A549 (cell line): ENCODE measurements at regions not wholly inside any gene's neighbourhood (a gene's known extent, or its start where the extent isn't known, plus 50 kb on each side); places are given as distances from the start of the nearest gene placed in this dataset.

Source experiments
- ATAC-seq, 2 experiments: fragments of 200-7000 bp in 1 of 2; fragments of >200 bp in 1 of 2; cut with Nextera tagmentation in 1 of 2; cut with Tn5 transposase in 1 of 2; 3 replicates each; pipeline versions ENCODE4 v1.8.0 to v1.9.1; 2018 to 2020; ENCODE audit warnings: mild to moderate bottlenecking in 1 of 2, moderate library complexity in 1 of 2
- CTCF ChIA-PET: fragments of 300-600 bp; sonication (Branson Sonifier 250); formaldehyde crosslinking; extraction: SDS; loops from one replicate; lab custom pipeline; 2021; ENCODE audit warnings: antibody characterized with exemption, inconsistent platforms; lab: Yijun Ruan, JAX
- POLR2A ChIA-PET: fragments of 350-600 bp; formaldehyde crosslinking; extraction: SDS; loops from one replicate; lab custom pipeline; 2021; ENCODE audit warnings: antibody characterized with exemption, inconsistent platforms; lab: Yijun Ruan, JAX
- DNase-seq, 2 experiments: peaks; one replicate each; pipeline versions ENCODE4 v3.0.0 to v3.0.0-alpha.2; 2011 to 2016; ENCODE audit warnings: low read depth in 1 of 2, low spot score in 1 of 2
- FAIRE-seq: peaks from 2 replicates; lab custom pipeline; 2011; peaks lifted over from hg19 to GRCh38; lab: Jason Lieb, UNC
- H3K27ac ChIP-seq, 2 experiments: fragments of >200 bp; sonication (Bioruptor Twin); formaldehyde crosslinking; 3 replicates each; pipeline ENCODE4 v1.5.1; 2016 to 2017
- H3K4me1 ChIP-seq: fragments of >200 bp; sonication (Bioruptor Twin); formaldehyde crosslinking; 3 replicates; pipeline ENCODE4 v1.6.1; 2016
- H3K4me2 ChIP-seq: fragments of >200 bp; sonication (Bioruptor Twin); formaldehyde crosslinking; 3 replicates; pipeline ENCODE4 v1.6.1; 2016
- H3K4me3 ChIP-seq: fragments of >200 bp; sonication (Bioruptor Twin); formaldehyde crosslinking; 3 replicates; pipeline ENCODE4 v1.5.1; 2016
- H3K9me3 ChIP-seq: fragments of >200 bp; sonication (Bioruptor Twin); formaldehyde crosslinking; 3 replicates; pipeline ENCODE4 v1.6.1; 2016
- BCL3 ChIP-seq: fragments of >200 bp; sonication (Bioruptor Twin); formaldehyde crosslinking; IDR thresholded peaks from 3 replicates; pipeline ENCODE4 v1.6.1; 2016
- BHLHE40 ChIP-seq: IDR thresholded peaks from 2 replicates; pipeline ENCODE4 v1.6.1; 2012; ENCODE audit warnings: low read depth, low read length, inconsistent platforms
- CHD4 ChIP-seq: fragments of 200-600 bp; sonication (generic); IDR thresholded peaks from 2 replicates; pipeline ENCODE4 v1.6.1; 2016; ENCODE audit warnings: antibody characterized with exemption, mild to moderate bottlenecking, borderline replicate concordance
- EHMT2 ChIP-seq: fragments of 200-600 bp; sonication (generic); IDR thresholded peaks from 2 replicates; pipeline ENCODE4 v1.6.1; 2016; ENCODE audit warnings: antibody characterized with exemption, low read depth, mild to moderate bottlenecking, moderate library complexity
- FOXS1 ChIP-seq: fragments of 250-450 bp; sonication (Bioruptor Pico); IDR thresholded peaks from 2 replicates; pipeline ENCODE4 v1.5.0; 2020; ENCODE audit warnings: mild to moderate bottlenecking, moderate library complexity
- HMGXB4 ChIP-seq: fragments of 250-450 bp; sonication (Bioruptor Pico); IDR thresholded peaks from 2 replicates; pipeline ENCODE4 v1.5.0; 2021; ENCODE audit warnings: mild to moderate bottlenecking, moderate library complexity, borderline replicate concordance
- HOXA7 ChIP-seq: fragments of 250-450 bp; sonication (Bioruptor Pico); IDR thresholded peaks from 2 replicates; pipeline ENCODE4 v1.5.0; 2020; ENCODE audit warnings: mild to moderate bottlenecking, moderate library complexity
- HOXB13 ChIP-seq: fragments of 250-450 bp; sonication (Bioruptor Pico); IDR thresholded peaks from 2 replicates; pipeline ENCODE4 v1.5.0; 2020; ENCODE audit warnings: low read depth, mild to moderate bottlenecking, moderate library complexity
- KDM5A ChIP-seq: fragments of 200-600 bp; sonication (generic); IDR thresholded peaks from 2 replicates; pipeline ENCODE4 v1.6.1; 2016; ENCODE audit warnings: antibody characterized with exemption, mild to moderate bottlenecking
- MYC ChIP-seq: IDR thresholded peaks from 2 replicates; pipeline ENCODE4 v1.6.1; 2012; ENCODE audit warnings: mild to moderate bottlenecking, inconsistent platforms, low read length, improper control_type of control experiment, borderline replicate concordance
- NFE2L2 ChIP-seq: fragments of 150-350 bp; conservative IDR thresholded peaks from 2 replicates; pipeline ENCODE4 v1.6.1; 2014; ENCODE audit warnings: low read length
- NPAS2 ChIP-seq: fragments of 250-450 bp; sonication (Bioruptor Pico); IDR thresholded peaks from 2 replicates; pipeline ENCODE4 v1.8.0; 2022; ENCODE audit warnings: mild to moderate bottlenecking, moderate library complexity, borderline replicate concordance
- PHF8 ChIP-seq: fragments of 200-600 bp; sonication (generic); IDR thresholded peaks from 2 replicates; pipeline ENCODE4 v1.6.1; 2016; ENCODE audit warnings: low read depth, mild to moderate bottlenecking, antibody characterized with exemption, moderate library complexity, borderline replicate concordance
- POLR2A ChIP-seq: IDR thresholded peaks from 2 replicates; pipeline ENCODE4 v1.6.1; 2012; ENCODE audit warnings: mild to moderate bottlenecking, low read length
- POLR2AphosphoS2 ChIP-seq: conservative IDR thresholded peaks from 2 replicates; pipeline ENCODE4 v1.6.1; 2012; ENCODE audit warnings: low read length, improper control_type of control experiment, inconsistent platforms
- REST ChIP-seq: fragments of 200-600 bp; sonication (generic); IDR thresholded peaks from 2 replicates; pipeline ENCODE4 v1.6.1; 2016; ENCODE audit warnings: antibody characterized with exemption, mild to moderate bottlenecking, moderate library complexity
- RFX5 ChIP-seq: fragments of 450-650 bp; IDR thresholded peaks from 2 replicates; pipeline ENCODE4 v1.7.1; 2014; ENCODE audit warnings: antibody characterized with exemption, mild to moderate bottlenecking, moderate library complexity
- RNF2 ChIP-seq: fragments of 200-600 bp; sonication (generic); IDR thresholded peaks from 2 replicates; pipeline ENCODE4 v1.6.1; 2016; ENCODE audit warnings: low read depth, mild to moderate bottlenecking, antibody characterized with exemption, moderate library complexity, borderline replicate concordance
- SREBF2 ChIP-seq: fragments of 450-650 bp; IDR thresholded peaks from 2 replicates; pipeline ENCODE4 v1.6.1; 2014; ENCODE audit warnings: mild to moderate bottlenecking, moderate library complexity
- TFCP2L1 ChIP-seq: fragments of 250-450 bp; sonication (Bioruptor Pico); IDR thresholded peaks from 2 replicates; pipeline ENCODE4 v1.5.0; 2021; ENCODE audit warnings: mild to moderate bottlenecking
- TP53 ChIP-seq: fragments of 250-450 bp; sonication (Bioruptor Pico); IDR thresholded peaks from 2 replicates; pipeline ENCODE4 v1.5.0; 2021; ENCODE audit warnings: mild to moderate bottlenecking, moderate library complexity
- ZFP36 ChIP-seq: fragments of 450-650 bp; IDR thresholded peaks from 2 replicates; pipeline ENCODE4 v1.6.1; 2014; ENCODE audit warnings: borderline replicate concordance; ENCODE audit not compliant: partially characterized antibody
- ZNF302 ChIP-seq: fragments of 250-450 bp; sonication (Bioruptor Pico); IDR thresholded peaks from 2 replicates; pipeline ENCODE4 v1.9.0; 2021; ENCODE audit warnings: inconsistent platforms, mild to moderate bottlenecking, moderate library complexity
- ZSCAN20 ChIP-seq: fragments of 250-450 bp; sonication (Bioruptor Pico); IDR thresholded peaks from 2 replicates; pipeline ENCODE4 v1.8.0; 2022; ENCODE audit warnings: mild to moderate bottlenecking, moderate library complexity
- WGBS: methylation state at CpG from one replicate; pipeline ENCODE4 v1.1.6; 2017; ENCODE audit errors: missing lambda C conversion rate; 5-methylcytosine and 5-hydroxymethylcytosine counted together

- TF ChIP-seq NPAS2 (CRISPR knock-in tag) (no peak), HOXA7 (CRISPR knock-in tag) (no peak), EHMT2 (no peak)
Observed at GRCh38 chr6:165831812-165832510, 168.9 kb upstream of the PDE10A start (continued).

- no peak overlapping the region for H3K4me2 ChIP-seq
- POLR2A ChIA-PET: no interaction called here
- TF ChIP-seq SREBF2: no peak
- no peak for TF ChIP-seq RNF2
- CTCF ChIA-PET: no interaction called here
- ATAC-seq (no peak), FAIRE-seq (no peak), DNase-seq (no peak)
- H3K4me3 ChIP-seq: no peak overlapping the region
- H3K27ac ChIP-seq: no peak overlapping the region
- WGBS: 87% methylated on average over 5 of the region's 5 CpGs
- no peaks in the 10 kb centered on the region for H3K9me3 ChIP-seq
- peaks cover 29% of the 10 kb centered on the region for H3K4me1 ChIP-seq
Observed at GRCh38 chr6:165830761-165831160, 167.7 kb upstream of the PDE10A start.

GRCh38 chr6:165829376-165829775 is 166.3 kb upstream of the PDE10A start:
- ATAC-seq (no peak), FAIRE-seq (no peak), DNase-seq (no peak)
- CTCF ChIA-PET: no interaction called here
- Histone ChIP-seq H3K4me1 (peaks cover 15% of the 10 kb centered on the region), H3K4me3 (no peak overlapping the region), H3K9me3 (no peaks in the 10 kb centered on the region), H3K27ac (no peak overlapping the region), H3K4me2 (no peak overlapping the region)
- 95% methylated on average over 6 of the region's 6 CpGs for WGBS
- POLR2A ChIA-PET: no interaction called here
- TF ChIP-seq NFE2L2 (no peak), PHF8 (no peak), ZSCAN20 (no peak), BCL3 (no peak), EHMT2 (no peak)
- TF ChIP-seq, all 56 proteins: peak for 0

GRCh38 chr6:165827190-165827518 is 164.1 kb upstream of the PDE10A start:
- CTCF ChIA-PET: interaction anchor here (1.3 kb wide), 1 partner anchor 14 kb away, joined by 3 read pairs; no protein-coding TSS in a partner anchor
- no peak for ATAC-seq
- 91% methylated on average over 7 of the region's 19 CpGs for WGBS
- H3K4me1 ChIP-seq: peaks cover 3% of the 10 kb centered on the region; the same call in 1 of the 3 replicates
- TF ChIP-seq RFX5 (no peak), TP53 (CRISPR knock-in tag) (no peak), POLR2AphosphoS2 (no peak), TFCP2L1 (no peak), NPAS2 (CRISPR knock-in tag) (no peak), HOXA7 (CRISPR knock-in tag) (no peak), HOXB13 (CRISPR knock-in tag) (no peak), REST (no peak), CHD4 (no peak), ZNF302 (CRISPR knock-in tag) (no peak), EHMT2 (no peak), MYC (no peak), FOXS1 (CRISPR knock-in tag) (no peak), POLR2A (no peak), ZFP36 (no peak), KDM5A (no peak), HMGXB4 (no peak), BHLHE40 (no peak)
- TF ChIP-seq, all 56 proteins: peak for 0
- H3K4me3 ChIP-seq: no peak overlapping the region
- FAIRE-seq: no peak
- H3K27ac ChIP-seq: no peak overlapping the region
- DNase-seq: no peak
- no peak overlapping the region for H3K4me2 ChIP-seq
- POLR2A ChIA-PET: no interaction called here
- H3K9me3 ChIP-seq: no peaks in the 10 kb centered on the region
